PC-3 (cell line): ENCODE measurements at regions not wholly inside any gene's neighbourhood (a gene's known extent, or its start where the extent isn't known, plus 50 kb on each side); places are given as distances from the start of the nearest gene placed in this dataset.

Experiments used
- CTCF ChIP-seq: fragments of 300-600 bp; sonication (generic); conservative IDR thresholded peaks from 2 replicates; pipeline ENCODE4 v1.5.1; 2017; ENCODE audit warnings: antibody characterized with exemption, low read depth, mild to moderate bottlenecking, low read length
- EZH2 ChIP-seq: fragments of 300-600 bp; sonication (generic); IDR thresholded peaks from one replicate; pipeline ENCODE4 v1.6.1; 2017; ENCODE audit warnings: antibody characterized with exemption, mild to moderate bottlenecking, low read length; ENCODE audit not compliant: unreplicated experiment
- EZH2phosphoT487 ChIP-seq: fragments of 300-600 bp; sonication (generic); IDR thresholded peaks from 2 replicates; pipeline ENCODE4 v1.6.1; 2018; ENCODE audit warnings: mild to moderate bottlenecking, antibody characterized with exemption, low read length, borderline replicate concordance

- TF ChIP-seq CTCF: no peak
- TF ChIP-seq EZH2phosphoT487: no peak
- TF ChIP-seq EZH2: no peak
These were observed 81.8 kb upstream of the LMNB1 start for GRCh38 chr5:126695091-126695490.
